ENCODE measurements at regions not wholly inside any gene's neighbourhood (a gene's known extent, or its start where the extent isn't known, plus 50 kb on each side); places are given as distances from the start of the nearest gene placed in this dataset.

DNA sequence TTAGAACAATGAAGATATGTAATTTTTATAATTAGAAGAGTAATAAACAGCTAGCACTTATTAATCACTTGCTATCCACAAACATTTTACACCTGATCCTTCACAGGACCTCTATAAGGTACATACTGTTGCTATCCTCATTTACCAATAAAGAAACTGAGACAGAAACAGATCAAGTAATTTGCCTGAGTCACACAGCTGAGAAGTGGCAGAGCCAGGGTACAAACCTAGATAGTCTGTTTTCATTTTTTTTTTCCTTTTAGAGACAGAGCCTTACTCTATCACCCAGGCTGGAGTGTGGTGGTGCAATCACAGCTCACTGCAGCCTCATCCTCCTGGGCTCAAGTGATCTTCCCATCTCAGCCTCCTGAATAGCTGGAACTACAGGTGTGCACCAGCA is 71.8 kb upstream of the PTH start:
- Mint-ChIP-seq H3K27ac (no peak overlapping the region), H3K27me3 (ENCODE audit: insufficient read depth, low read depth, poor library complexity) (peaks cover 5% of the 10 kb centered on the region), H3K9me3 (peaks cover 20% of the 10 kb centered on the region; the same call in 2 of the 3 replicates), H3K4me3 (no peak overlapping the region), H3K4me1 (0 out of 3 replicates have a peak, but pooled peaks cover 2% of the 10 kb centered on the region), H3K36me3 (ENCODE audit: low read depth) (peaks cover 2% of the 10 kb centered on the region; the same call in 1 of the 3 replicates)
- H3K4me3 ChIP-seq: no peak overlapping the region
- no peaks in the 10 kb centered on the region for H3K79me2 ChIP-seq (replicated peaks; ENCODE audit: insufficient read depth)
- no peak overlapping the region for H2AFZ ChIP-seq
- no peaks in the 10 kb centered on the region for H3F3A ChIP-seq (replicated peaks; ENCODE audit: low read depth)
- DNase-seq (ENCODE audit: low spot score) (no peak), ATAC-seq (no peak)
- no peaks in the 10 kb centered on the region for H3K36me3 ChIP-seq (ENCODE audit: insufficient read depth)
- H3K4me2 ChIP-seq: no peak overlapping the region
- no peaks in the 10 kb centered on the region for H4K20me1 ChIP-seq (replicated peaks; ENCODE audit: insufficient read depth)
- no peaks in the 10 kb centered on the region for H3K9me2 ChIP-seq (ENCODE audit: insufficient read depth)
- no peaks in the 10 kb centered on the region for H3K4me1 ChIP-seq (ENCODE audit: insufficient read depth)
- H3K27me3 ChIP-seq (ENCODE audit: insufficient read depth): no peaks in the 10 kb centered on the region
- TF ChIP-seq NANOG (IDR thresholded peaks at IDR 0.05; ENCODE audit: borderline replicate concordance) (no peak), CTCF (conservative IDR thresholded peaks at IDR 0.05; ENCODE audit: low read depth in 2 of 2) (no peak), ZNF462 (CRISPR knock-in tag; IDR thresholded peaks at IDR 0.05) (no peak), EZH2 (IDR thresholded peaks at IDR 0.05; ENCODE audit: low read depth, unreplicated experiment) (no peak), ZNF331 (CRISPR knock-in tag; IDR thresholded peaks at IDR 0.05; ENCODE audit: low read depth) (no peak), STAT1 (IDR thresholded peaks at IDR 0.05; ENCODE audit: unreplicated experiment) (no peak), CREB1 (CRISPR knock-in tag; IDR thresholded peaks at IDR 0.05; ENCODE audit: low read depth) (no peak), ZNF114 (CRISPR knock-in tag; IDR thresholded peaks at IDR 0.05) (no peak), JUNB (IDR thresholded peaks at IDR 0.05; ENCODE audit: unreplicated experiment) (no peak), POLR2AphosphoS5 (IDR thresholded peaks at IDR 0.05; ENCODE audit: low read depth) (no peak), EZH2phosphoT487 (IDR thresholded peaks at IDR 0.05; ENCODE audit: unreplicated experiment) (no peak)
- TF ChIP-seq, protein P1, sequence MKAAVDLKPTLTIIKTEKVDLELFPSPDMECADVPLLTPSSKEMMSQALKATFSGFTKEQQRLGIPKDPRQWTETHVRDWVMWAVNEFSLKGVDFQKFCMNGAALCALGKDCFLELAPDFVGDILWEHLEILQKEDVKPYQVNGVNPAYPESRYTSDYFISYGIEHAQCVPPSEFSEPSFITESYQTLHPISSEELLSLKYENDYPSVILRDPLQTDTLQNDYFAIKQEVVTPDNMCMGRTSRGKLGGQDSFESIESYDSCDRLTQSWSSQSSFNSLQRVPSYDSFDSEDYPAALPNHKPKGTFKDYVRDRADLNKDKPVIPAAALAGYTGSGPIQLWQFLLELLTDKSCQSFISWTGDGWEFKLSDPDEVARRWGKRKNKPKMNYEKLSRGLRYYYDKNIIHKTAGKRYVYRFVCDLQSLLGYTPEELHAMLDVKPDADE (IDR thresholded peaks at IDR 0.05): no peak
- TF ChIP-seq, protein P2, sequence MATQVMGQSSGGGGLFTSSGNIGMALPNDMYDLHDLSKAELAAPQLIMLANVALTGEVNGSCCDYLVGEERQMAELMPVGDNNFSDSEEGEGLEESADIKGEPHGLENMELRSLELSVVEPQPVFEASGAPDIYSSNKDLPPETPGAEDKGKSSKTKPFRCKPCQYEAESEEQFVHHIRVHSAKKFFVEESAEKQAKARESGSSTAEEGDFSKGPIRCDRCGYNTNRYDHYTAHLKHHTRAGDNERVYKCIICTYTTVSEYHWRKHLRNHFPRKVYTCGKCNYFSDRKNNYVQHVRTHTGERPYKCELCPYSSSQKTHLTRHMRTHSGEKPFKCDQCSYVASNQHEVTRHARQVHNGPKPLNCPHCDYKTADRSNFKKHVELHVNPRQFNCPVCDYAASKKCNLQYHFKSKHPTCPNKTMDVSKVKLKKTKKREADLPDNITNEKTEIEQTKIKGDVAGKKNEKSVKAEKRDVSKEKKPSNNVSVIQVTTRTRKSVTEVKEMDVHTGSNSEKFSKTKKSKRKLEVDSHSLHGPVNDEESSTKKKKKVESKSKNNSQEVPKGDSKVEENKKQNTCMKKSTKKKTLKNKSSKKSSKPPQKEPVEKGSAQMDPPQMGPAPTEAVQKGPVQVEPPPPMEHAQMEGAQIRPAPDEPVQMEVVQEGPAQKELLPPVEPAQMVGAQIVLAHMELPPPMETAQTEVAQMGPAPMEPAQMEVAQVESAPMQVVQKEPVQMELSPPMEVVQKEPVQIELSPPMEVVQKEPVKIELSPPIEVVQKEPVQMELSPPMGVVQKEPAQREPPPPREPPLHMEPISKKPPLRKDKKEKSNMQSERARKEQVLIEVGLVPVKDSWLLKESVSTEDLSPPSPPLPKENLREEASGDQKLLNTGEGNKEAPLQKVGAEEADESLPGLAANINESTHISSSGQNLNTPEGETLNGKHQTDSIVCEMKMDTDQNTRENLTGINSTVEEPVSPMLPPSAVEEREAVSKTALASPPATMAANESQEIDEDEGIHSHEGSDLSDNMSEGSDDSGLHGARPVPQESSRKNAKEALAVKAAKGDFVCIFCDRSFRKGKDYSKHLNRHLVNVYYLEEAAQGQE (IDR thresholded peaks at IDR 0.05; ENCODE audit: unreplicated experiment): no peak
- no peak overlapping the region for H3K27ac ChIP-seq (ENCODE audit: low read depth)
